ENCODE measurements at regions not wholly inside any gene's neighbourhood (a gene's known extent, or its start where the extent isn't known, plus 50 kb on each side); places are given as distances from the start of the nearest gene placed in this dataset.

GRCh38 chr4:156029691-156030090 is 76.0 kb upstream of the CTSO start:
- H3K79me2 ChIP-seq (ENCODE audit: insufficient read depth, low read depth, low read length), result no peaks in the 10 kb centered on the region
- H3K27ac ChIP-seq (ENCODE audit: low read depth, low read length, poor library complexity, severe bottlenecking), result no peak overlapping the region
- TF ChIP-seq EZH2phosphoT487 (IDR thresholded peaks at IDR 0.05; ENCODE audit: borderline replicate concordance, low read depth, low read length) (no peak), CTCF (conservative IDR thresholded peaks at IDR 0.05; ENCODE audit: low read length) (no peak)
- BruUV-seq (replicated peaks), result no TSS peak
- ChIA-PET POLR2A (interaction anchor here (0.6 kb wide), 1 partner anchor 26 kb away, joined by 3 read pairs; no protein-coding TSS in a partner anchor), CTCF (ENCODE audit: unreplicated experiment) (no interaction called here)
- H3K4me1 ChIP-seq (ENCODE audit: insufficient read depth, low read length, poor library complexity, severe bottlenecking), result no peaks in the 10 kb centered on the region
- H3K9me2 ChIP-seq (ENCODE audit: insufficient read depth, low read length), result no peaks in the 10 kb centered on the region
- no peaks in the 10 kb centered on the region for H3K36me3 ChIP-seq (ENCODE audit: insufficient read depth, low read length)
- no peak for DNase-seq (ENCODE audit: low spot score)
- H2AFZ ChIP-seq (ENCODE audit: low read length), result no peak overlapping the region
- intact Hi-C loops (cut with micrococcal nuclease; ENCODE audit: unreplicated experiment), result no loop called here
- no peaks in the 10 kb centered on the region for H3K9me3 ChIP-seq (ENCODE audit: low read length)
- H3K4me2 ChIP-seq (ENCODE audit: low read length), result no peak overlapping the region
- H4K20me1 ChIP-seq (ENCODE audit: insufficient read depth, low read length), result no peaks in the 10 kb centered on the region
- H3K4me3 ChIP-seq (ENCODE audit: low read depth, low read length, poor library complexity, severe bottlenecking), result no peak overlapping the region

GRCh38 chr4:156021298-156021697 is 67.6 kb upstream of the CTSO start:
- POLR2A ChIA-PET, result interaction anchor here (0.6 kb wide), 1 partner anchor 154 kb away, joined by 3 read pairs; no protein-coding TSS in a partner anchor
- intact Hi-C loops (cut with micrococcal nuclease; ENCODE audit: unreplicated experiment), result no loop called here
- Histone ChIP-seq H3K4me1 (ENCODE audit: insufficient read depth, low read length, poor library complexity, severe bottlenecking) (no peaks in the 10 kb centered on the region), H3K4me2 (ENCODE audit: low read length) (no peak overlapping the region), H3K27ac (ENCODE audit: low read depth, low read length, poor library complexity, severe bottlenecking) (no peak overlapping the region), H4K20me1 (ENCODE audit: insufficient read depth, low read length) (no peaks in the 10 kb centered on the region), H3K9me2 (ENCODE audit: insufficient read depth, low read length) (no peaks in the 10 kb centered on the region), H3K79me2 (ENCODE audit: insufficient read depth, low read depth, low read length) (no peaks in the 10 kb centered on the region), H2AFZ (ENCODE audit: low read length) (no peak overlapping the region), H3K36me3 (ENCODE audit: insufficient read depth, low read length) (no peaks in the 10 kb centered on the region), H3K9me3 (ENCODE audit: low read length) (no peaks in the 10 kb centered on the region), H3K4me3 (ENCODE audit: low read depth, low read length, poor library complexity, severe bottlenecking) (no peak overlapping the region)
- CTCF ChIA-PET (ENCODE audit: unreplicated experiment), result no interaction called here
- no peak for DNase-seq (ENCODE audit: low spot score)
- no TSS peak for BruUV-seq (replicated peaks)
- no peak for TF ChIP-seq CTCF (conservative IDR thresholded peaks at IDR 0.05; ENCODE audit: low read length)
- no peak for TF ChIP-seq EZH2phosphoT487 (IDR thresholded peaks at IDR 0.05; ENCODE audit: borderline replicate concordance, low read depth, low read length)

GRCh38 chr4:156019246-156019645 is 65.6 kb upstream of the CTSO start:
- H3K4me3 ChIP-seq (ENCODE audit: low read depth, low read length, poor library complexity, severe bottlenecking), result no peak overlapping the region
- H3K27ac ChIP-seq (ENCODE audit: low read depth, low read length, poor library complexity, severe bottlenecking), result no peak overlapping the region
- H3K9me3 ChIP-seq (ENCODE audit: low read length), result no peaks in the 10 kb centered on the region
- no peak for DNase-seq (ENCODE audit: low spot score)
- no peaks in the 10 kb centered on the region for H3K79me2 ChIP-seq (ENCODE audit: insufficient read depth, low read depth, low read length)
- H2AFZ ChIP-seq (ENCODE audit: low read length), result no peak overlapping the region
- no peaks in the 10 kb centered on the region for H4K20me1 ChIP-seq (ENCODE audit: insufficient read depth, low read length)
- BruUV-seq (replicated peaks), result no TSS peak
- no peaks in the 10 kb centered on the region for H3K9me2 ChIP-seq (ENCODE audit: insufficient read depth, low read length)
- TF ChIP-seq CTCF (conservative IDR thresholded peaks at IDR 0.05; ENCODE audit: low read length) (no peak), EZH2phosphoT487 (IDR thresholded peaks at IDR 0.05; ENCODE audit: borderline replicate concordance, low read depth, low read length) (no peak)
- intact Hi-C loops (cut with micrococcal nuclease; ENCODE audit: unreplicated experiment), result no loop called here
- H3K4me2 ChIP-seq (ENCODE audit: low read length), result no peak overlapping the region
- no peaks in the 10 kb centered on the region for H3K4me1 ChIP-seq (ENCODE audit: insufficient read depth, low read length, poor library complexity, severe bottlenecking)
- no peaks in the 10 kb centered on the region for H3K36me3 ChIP-seq (ENCODE audit: insufficient read depth, low read length)
- ChIA-PET CTCF (ENCODE audit: unreplicated experiment) (no interaction called here), POLR2A (interaction anchor here (0.6 kb wide), 1 partner anchor 11 kb away, joined by 3 read pairs; no protein-coding TSS in a partner anchor)

Data from OCI-LY7 (cell line).